DND-41 (cell line): ENCODE measurements at regions not wholly inside any gene's neighbourhood (a gene's known extent, or its start where the extent isn't known, plus 50 kb on each side); places are given as distances from the start of the nearest gene placed in this dataset.

Experiments used
- ATAC-seq: fragments of 200-7000 bp; cut with Tn5 transposase; 3 replicates; pipeline ENCODE4 v1.9.1; 2021; ENCODE audit warnings: low read depth; ENCODE audit not compliant: insufficient read depth
- DNase-seq: peaks from one replicate; pipeline ENCODE4 v3.0.0-alpha.2; 2020
- H2AFZ ChIP-seq: 2 replicates; pipeline ENCODE4 v1.6.0; 2012; ENCODE audit warnings: low read depth, low read length
- H3K27ac ChIP-seq: 2 replicates; pipeline ENCODE4 v1.5.1; 2012; ENCODE audit warnings: low read length, inconsistent platforms
- H3K27me3 ChIP-seq: fragments of 200-600 bp; sonication (generic); 2 replicates; pipeline ENCODE4 v1.6.0; 2012; ENCODE audit warnings: low read length, mild to moderate bottlenecking, inconsistent platforms; ENCODE audit not compliant: insufficient read depth, poor library complexity
- H3K36me3 ChIP-seq: 2 replicates; pipeline ENCODE4 v1.5.1; 2012; ENCODE audit warnings: low read length, inconsistent platforms; ENCODE audit not compliant: insufficient read depth
- H3K4me1 ChIP-seq: 2 replicates; pipeline ENCODE4 v1.5.1; 2012; ENCODE audit warnings: mild to moderate bottlenecking, low read length; ENCODE audit not compliant: insufficient read depth
- H3K4me2 ChIP-seq: 2 replicates; pipeline ENCODE4 v1.6.0; 2012; ENCODE audit warnings: mild to moderate bottlenecking, moderate library complexity, low read length, inconsistent platforms; ENCODE audit not compliant: insufficient read depth
- H3K4me3 ChIP-seq, 2 experiments: fragments of 200-600 bp in 1 of 2; shearing (Covaris generic) in 1 of 2; 2 replicates each; pipeline ENCODE4 v1.5.1; 2012 to 2016; ENCODE audit warnings: inconsistent platforms in 2 of 2, low read length in 2 of 2, mild to moderate bottlenecking in 2 of 2, low read depth in 1 of 2, moderate library complexity in 1 of 2
- H3K79me2 ChIP-seq: 2 replicates; pipeline ENCODE4 v1.6.0; 2012; ENCODE audit warnings: low read length, inconsistent platforms; ENCODE audit not compliant: insufficient read depth
- H3K9ac ChIP-seq: 2 replicates; pipeline ENCODE4 v1.6.0; 2012; ENCODE audit warnings: low read depth, mild to moderate bottlenecking, inconsistent platforms, low read length, moderate library complexity
- H3K9me3 ChIP-seq: 2 replicates; pipeline ENCODE4 v1.5.1; 2012; ENCODE audit warnings: low read length, moderate library complexity, mild to moderate bottlenecking, inconsistent platforms; ENCODE audit not compliant: insufficient read depth, severe bottlenecking
- H4K20me1 ChIP-seq: 2 replicates; pipeline ENCODE4 v1.6.0; 2012; ENCODE audit warnings: low read length; ENCODE audit not compliant: insufficient read depth
- EZH2 ChIP-seq: IDR thresholded peaks from 3 replicates; pipeline ENCODE4 v1.6.1; 2012; ENCODE audit warnings: borderline replicate concordance, low read depth, mild to moderate bottlenecking, moderate library complexity, low read length, inconsistent platforms; ENCODE audit not compliant: severe bottlenecking
- TF ChIP-seq, protein P1 (sequence below): IDR thresholded peaks from 2 replicates; pipeline ENCODE4 v1.5.1; 2012; ENCODE audit warnings: borderline replicate concordance, low read length, moderate library complexity, mild to moderate bottlenecking; ENCODE audit not compliant: poor library complexity, severe bottlenecking; ENCODE audit errors: extremely low read depth

DNA sequence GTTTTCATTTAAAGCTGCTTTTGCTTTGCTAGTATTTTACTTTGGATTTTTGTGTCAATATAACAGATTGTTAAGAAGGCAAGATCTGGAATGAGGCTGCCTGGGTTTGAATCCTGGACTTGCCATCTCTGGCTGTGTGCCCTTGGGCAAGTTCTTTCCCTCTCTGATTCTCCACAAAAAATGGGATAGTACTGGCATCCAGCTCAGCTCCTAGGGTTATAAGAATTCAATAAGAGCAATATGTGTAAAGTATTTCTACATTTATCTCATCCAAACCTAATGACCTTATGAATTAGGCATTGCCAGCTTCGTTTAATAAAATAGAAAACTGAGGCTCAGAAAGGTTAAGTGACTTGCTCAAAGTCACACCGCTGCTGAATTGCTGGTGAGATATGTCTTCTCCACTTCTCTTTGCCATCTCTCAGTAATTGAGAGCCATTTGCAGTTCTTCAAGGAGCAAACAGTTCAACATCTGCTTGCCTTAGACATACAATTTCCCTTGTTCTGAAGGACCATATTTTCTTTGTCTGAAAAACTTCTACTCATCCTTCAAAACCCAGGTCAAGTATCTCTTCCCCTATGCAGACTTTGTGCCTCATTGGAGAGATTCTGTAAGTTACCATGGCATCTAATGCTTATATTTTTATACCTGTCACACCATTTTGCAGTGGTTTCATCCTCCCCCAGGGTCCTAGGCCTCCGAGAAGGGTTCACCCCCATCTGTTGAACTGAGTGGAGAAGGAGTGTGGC is 80.8 kb upstream of the TLE3 start:
- H3K36me3 ChIP-seq: no peaks in the 10 kb centered on the region
- no peak overlapping the region for H3K4me2 ChIP-seq
- DNase-seq (no peak), ATAC-seq (no peak)
- TF ChIP-seq, protein P1, sequence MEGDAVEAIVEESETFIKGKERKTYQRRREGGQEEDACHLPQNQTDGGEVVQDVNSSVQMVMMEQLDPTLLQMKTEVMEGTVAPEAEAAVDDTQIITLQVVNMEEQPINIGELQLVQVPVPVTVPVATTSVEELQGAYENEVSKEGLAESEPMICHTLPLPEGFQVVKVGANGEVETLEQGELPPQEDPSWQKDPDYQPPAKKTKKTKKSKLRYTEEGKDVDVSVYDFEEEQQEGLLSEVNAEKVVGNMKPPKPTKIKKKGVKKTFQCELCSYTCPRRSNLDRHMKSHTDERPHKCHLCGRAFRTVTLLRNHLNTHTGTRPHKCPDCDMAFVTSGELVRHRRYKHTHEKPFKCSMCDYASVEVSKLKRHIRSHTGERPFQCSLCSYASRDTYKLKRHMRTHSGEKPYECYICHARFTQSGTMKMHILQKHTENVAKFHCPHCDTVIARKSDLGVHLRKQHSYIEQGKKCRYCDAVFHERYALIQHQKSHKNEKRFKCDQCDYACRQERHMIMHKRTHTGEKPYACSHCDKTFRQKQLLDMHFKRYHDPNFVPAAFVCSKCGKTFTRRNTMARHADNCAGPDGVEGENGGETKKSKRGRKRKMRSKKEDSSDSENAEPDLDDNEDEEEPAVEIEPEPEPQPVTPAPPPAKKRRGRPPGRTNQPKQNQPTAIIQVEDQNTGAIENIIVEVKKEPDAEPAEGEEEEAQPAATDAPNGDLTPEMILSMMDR: no peak
- TF ChIP-seq EZH2: no peak
- no peaks in the 10 kb centered on the region for H3K27me3 ChIP-seq
- no peak overlapping the region for H3K27ac ChIP-seq
- no peaks in the 10 kb centered on the region for H3K79me2 ChIP-seq
- H3K4me1 ChIP-seq: no peaks in the 10 kb centered on the region
- H3K9me3 ChIP-seq: no peaks in the 10 kb centered on the region
- H3K4me3 ChIP-seq: no peak overlapping the region
- H3K9ac ChIP-seq: no peak overlapping the region
- H4K20me1 ChIP-seq: no peaks in the 10 kb centered on the region
- no peak overlapping the region for H2AFZ ChIP-seq

DNA sequence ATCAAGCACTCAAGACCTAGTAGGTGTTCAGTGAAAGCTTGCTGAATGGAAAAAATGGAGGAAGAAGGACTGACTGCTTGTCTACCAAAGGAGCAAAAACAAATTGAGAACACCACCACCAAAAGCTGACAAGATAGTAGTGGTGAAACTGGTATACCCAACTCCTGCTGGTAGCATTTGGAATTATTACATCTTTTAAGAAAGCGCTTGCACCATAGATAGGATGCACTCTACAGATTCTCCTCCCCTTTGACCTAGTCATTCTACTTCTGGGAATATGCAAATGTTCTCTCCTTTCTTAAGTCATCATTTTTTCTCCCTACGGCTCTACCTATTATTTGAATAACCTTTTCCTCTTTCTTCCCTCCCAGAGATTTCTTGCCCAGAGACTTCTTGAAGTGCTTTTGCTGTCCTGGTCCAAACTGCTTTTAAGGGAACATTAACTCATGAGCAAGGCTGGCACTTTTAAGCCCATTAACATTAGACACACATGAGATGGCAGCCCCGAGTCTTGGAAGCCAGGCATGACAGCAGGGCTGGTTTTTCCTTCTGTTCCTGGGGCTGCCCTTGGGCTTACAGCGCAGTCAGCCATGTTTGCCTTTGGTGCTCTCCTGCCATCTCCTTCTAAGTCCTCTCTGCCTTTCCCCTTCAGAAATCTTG is 75.0 kb upstream of the TLE3 start:
- Histone ChIP-seq H3K27ac (no peak overlapping the region), H3K9me3 (no peaks in the 10 kb centered on the region), H3K79me2 (no peaks in the 10 kb centered on the region), H3K9ac (no peak overlapping the region), H2AFZ (no peak overlapping the region), H4K20me1 (no peaks in the 10 kb centered on the region), H3K4me2 (no peak overlapping the region), H3K27me3 (peaks cover 3% of the 10 kb centered on the region), H3K36me3 (no peaks in the 10 kb centered on the region), H3K4me3 (no peak overlapping the region), H3K4me1 (no peaks in the 10 kb centered on the region)
- no peak for ATAC-seq
- no peak for DNase-seq
- TF ChIP-seq EZH2: no peak
- TF ChIP-seq, protein P1: no peak

DNA sequence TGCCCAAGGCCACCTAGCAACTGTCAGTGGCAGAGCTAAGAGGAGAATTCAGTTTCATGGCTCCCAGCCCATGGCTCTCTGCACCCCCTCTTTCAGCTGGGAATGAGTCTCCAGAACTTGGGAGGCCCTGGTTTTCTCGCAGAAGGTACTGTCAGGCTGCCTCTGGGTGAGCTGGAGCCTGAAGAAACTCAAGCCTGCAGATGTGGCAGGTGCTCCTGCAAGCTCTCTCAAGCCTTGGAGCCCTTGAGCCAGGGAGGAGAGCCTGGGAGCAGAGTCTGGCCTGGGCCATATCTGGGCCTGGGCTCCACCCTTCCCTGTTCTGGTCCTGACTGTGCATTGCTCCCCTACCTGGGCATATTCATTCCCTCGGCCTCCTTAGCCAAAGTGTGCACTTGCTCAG is 74.4 kb upstream of the TLE3 start:
- no peaks in the 10 kb centered on the region for H3K4me1 ChIP-seq
- peaks cover 3% of the 10 kb centered on the region for H3K27me3 ChIP-seq
- DNase-seq: no peak
- TF ChIP-seq, protein P1: no peak
- TF ChIP-seq EZH2: no peak
- H3K27ac ChIP-seq: no peak overlapping the region
- H3K4me3 ChIP-seq: no peak overlapping the region
- no peaks in the 10 kb centered on the region for H4K20me1 ChIP-seq
- no peaks in the 10 kb centered on the region for H3K36me3 ChIP-seq
- H3K79me2 ChIP-seq: no peaks in the 10 kb centered on the region
- no peak overlapping the region for H3K4me2 ChIP-seq
- no peak overlapping the region for H2AFZ ChIP-seq
- ATAC-seq: no peak
- no peaks in the 10 kb centered on the region for H3K9me3 ChIP-seq
- no peak overlapping the region for H3K9ac ChIP-seq
